NB4 (cell line): ENCODE measurements at regions not wholly inside any gene's neighbourhood (a gene's known extent, or its start where the extent isn't known, plus 50 kb on each side); places are given as distances from the start of the nearest gene placed in this dataset.
"Not testable (repeated sequence)": the region's sequence is repeated elsewhere in the genome, so short reads cannot be mapped to it uniquely, and the experiment has no call there.

Experiments used
- POLR2A ChIP-seq: IDR thresholded peaks from 2 replicates; pipeline ENCODE4 v1.6.1; 2011; ENCODE audit warnings: mild to moderate bottlenecking; ENCODE audit not compliant: insufficient read length; ENCODE audit errors: extremely low read depth
- TF ChIP-seq, protein P1 (sequence below): IDR thresholded peaks from one replicate; pipeline ENCODE4 v1.5.1; 2012; ENCODE audit warnings: low read depth, low read length

DNA sequence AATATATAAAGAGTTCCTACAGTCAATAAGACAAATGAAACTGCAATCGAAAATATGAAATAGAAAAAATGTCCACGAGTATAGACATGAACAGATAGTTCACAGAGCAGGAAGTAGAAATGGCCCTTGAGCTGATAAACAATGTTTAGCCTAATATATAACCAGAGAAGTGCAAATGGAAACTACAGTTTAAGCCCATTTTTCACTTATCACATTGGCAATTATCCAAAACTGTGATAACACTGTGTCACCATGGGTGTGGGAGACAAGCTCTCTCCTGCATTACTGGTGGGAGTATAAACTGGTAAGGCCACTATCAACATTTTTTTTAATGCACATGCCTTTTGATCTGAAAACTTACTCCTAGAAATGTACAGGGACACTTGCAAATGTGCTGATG, 112.4 kb downstream of the TNFRSF13B start:
- TF ChIP-seq, protein P1, sequence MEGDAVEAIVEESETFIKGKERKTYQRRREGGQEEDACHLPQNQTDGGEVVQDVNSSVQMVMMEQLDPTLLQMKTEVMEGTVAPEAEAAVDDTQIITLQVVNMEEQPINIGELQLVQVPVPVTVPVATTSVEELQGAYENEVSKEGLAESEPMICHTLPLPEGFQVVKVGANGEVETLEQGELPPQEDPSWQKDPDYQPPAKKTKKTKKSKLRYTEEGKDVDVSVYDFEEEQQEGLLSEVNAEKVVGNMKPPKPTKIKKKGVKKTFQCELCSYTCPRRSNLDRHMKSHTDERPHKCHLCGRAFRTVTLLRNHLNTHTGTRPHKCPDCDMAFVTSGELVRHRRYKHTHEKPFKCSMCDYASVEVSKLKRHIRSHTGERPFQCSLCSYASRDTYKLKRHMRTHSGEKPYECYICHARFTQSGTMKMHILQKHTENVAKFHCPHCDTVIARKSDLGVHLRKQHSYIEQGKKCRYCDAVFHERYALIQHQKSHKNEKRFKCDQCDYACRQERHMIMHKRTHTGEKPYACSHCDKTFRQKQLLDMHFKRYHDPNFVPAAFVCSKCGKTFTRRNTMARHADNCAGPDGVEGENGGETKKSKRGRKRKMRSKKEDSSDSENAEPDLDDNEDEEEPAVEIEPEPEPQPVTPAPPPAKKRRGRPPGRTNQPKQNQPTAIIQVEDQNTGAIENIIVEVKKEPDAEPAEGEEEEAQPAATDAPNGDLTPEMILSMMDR = not testable (repeated sequence)
- TF ChIP-seq POLR2A = not testable (repeated sequence)
